GM23338 (cell line): ENCODE measurements at regions not wholly inside any gene's neighbourhood (a gene's known extent, or its start where the extent isn't known, plus 50 kb on each side); places are given as distances from the start of the nearest gene placed in this dataset.
A peak's percentile ranks its signal among the peaks of the same experiment; 100 is the strongest.

Experiments
- CREB1 ChIP-seq: fragments of 250-450 bp; sonication (Bioruptor Pico); IDR thresholded peaks from 2 replicates; pipeline ENCODE4 v1.5.0; 2020; ENCODE audit warnings: low read depth, mild to moderate bottlenecking, moderate library complexity
- CTCF ChIP-seq, 2 experiments: fragments of 200-600 bp in 1 of 2; sonication (generic) in 1 of 2; conservative IDR thresholded peaks; 2 replicates each; pipeline versions ENCODE4 v1.5.1 to v1.6.1; 2016 to 2017; ENCODE audit warnings: antibody characterized with exemption in 2 of 2, low read depth in 2 of 2, mild to moderate bottlenecking in 2 of 2, moderate library complexity in 1 of 2
- EZH2 ChIP-seq: fragments of 200-600 bp; sonication (generic); IDR thresholded peaks from one replicate; pipeline ENCODE4 v1.8.0; 2017; ENCODE audit warnings: antibody characterized with exemption, mild to moderate bottlenecking, low read depth; ENCODE audit not compliant: unreplicated experiment
- EZH2phosphoT487 ChIP-seq: fragments of 200-600 bp; sonication (generic); IDR thresholded peaks from one replicate; pipeline ENCODE4 v1.8.1; 2018; ENCODE audit warnings: antibody characterized with exemption; ENCODE audit not compliant: unreplicated experiment
- JUNB ChIP-seq: IDR thresholded peaks from one replicate; pipeline ENCODE4 v1.6.1; 2016; ENCODE audit warnings: antibody characterized with exemption; ENCODE audit not compliant: unreplicated experiment
- NANOG ChIP-seq: IDR thresholded peaks from 2 replicates; pipeline ENCODE4 v1.6.1; 2016; ENCODE audit warnings: antibody characterized with exemption, borderline replicate concordance
- POLR2AphosphoS5 ChIP-seq: IDR thresholded peaks from 2 replicates; pipeline ENCODE4 v1.6.1; 2016; ENCODE audit warnings: antibody characterized with exemption, low read depth
- REST ChIP-seq: IDR thresholded peaks from one replicate; pipeline ENCODE4 v1.6.1; 2018; ENCODE audit warnings: antibody characterized with exemption; ENCODE audit not compliant: unreplicated experiment
- ZNF331 ChIP-seq: fragments of 250-450 bp; sonication (Bioruptor Pico); IDR thresholded peaks from 2 replicates; pipeline ENCODE4 v1.5.0; 2020; ENCODE audit warnings: low read depth, mild to moderate bottlenecking, moderate library complexity
- TF ChIP-seq, protein P1 (sequence below): IDR thresholded peaks from 2 replicates; pipeline ENCODE4 v1.6.1; 2016; ENCODE audit warnings: antibody characterized with exemption

DNA sequence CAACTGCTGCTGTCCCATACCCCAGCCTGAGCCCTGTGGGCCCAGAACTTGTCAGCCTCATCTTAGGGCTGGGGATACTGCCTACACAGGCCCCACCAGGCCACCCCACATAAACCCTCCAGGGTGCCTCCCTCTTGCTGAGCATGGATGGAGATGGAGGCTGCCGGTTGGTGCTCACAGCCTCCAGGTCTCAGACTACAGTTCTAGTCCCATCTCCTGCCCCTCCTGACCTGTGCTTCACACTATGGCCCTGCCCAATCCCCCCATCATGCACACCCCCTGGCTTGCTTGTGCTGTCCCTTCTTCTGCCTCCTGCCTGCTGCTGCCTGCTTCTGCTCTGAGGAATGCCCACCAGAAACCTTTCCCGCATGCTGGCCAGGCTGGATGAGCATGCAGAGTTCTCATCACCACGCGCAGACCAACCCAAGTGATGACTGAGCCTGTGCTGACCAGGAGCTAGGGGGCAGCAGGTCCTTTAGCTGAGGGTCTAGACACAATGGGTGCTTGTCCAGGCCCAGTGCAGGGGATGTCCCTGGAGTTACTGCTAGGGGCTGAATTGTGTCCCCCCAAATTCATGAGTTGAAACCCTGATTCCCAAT lies 138.4 kb upstream of the HS6ST1 start:
- TF ChIP-seq EZH2 = no peak
- peak in 1 of 2 experiments; percentile 71; a peak in 3 of 4 replicates for TF ChIP-seq CTCF (conservative IDR thresholded peaks at IDR 0.05; ENCODE audit: low read depth in 2 of 2)
- no peak for TF ChIP-seq POLR2AphosphoS5
- TF ChIP-seq REST = no peak
- TF ChIP-seq EZH2phosphoT487 = no peak
- no peak for TF ChIP-seq CREB1 (CRISPR knock-in tag)
- TF ChIP-seq ZNF331 (CRISPR knock-in tag) = no peak
- no peak for TF ChIP-seq NANOG
- TF ChIP-seq JUNB = no peak
- TF ChIP-seq, protein P1, sequence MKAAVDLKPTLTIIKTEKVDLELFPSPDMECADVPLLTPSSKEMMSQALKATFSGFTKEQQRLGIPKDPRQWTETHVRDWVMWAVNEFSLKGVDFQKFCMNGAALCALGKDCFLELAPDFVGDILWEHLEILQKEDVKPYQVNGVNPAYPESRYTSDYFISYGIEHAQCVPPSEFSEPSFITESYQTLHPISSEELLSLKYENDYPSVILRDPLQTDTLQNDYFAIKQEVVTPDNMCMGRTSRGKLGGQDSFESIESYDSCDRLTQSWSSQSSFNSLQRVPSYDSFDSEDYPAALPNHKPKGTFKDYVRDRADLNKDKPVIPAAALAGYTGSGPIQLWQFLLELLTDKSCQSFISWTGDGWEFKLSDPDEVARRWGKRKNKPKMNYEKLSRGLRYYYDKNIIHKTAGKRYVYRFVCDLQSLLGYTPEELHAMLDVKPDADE = no peak
